ENCODE measurements at regions not wholly inside any gene's neighbourhood (a gene's known extent, or its start where the extent isn't known, plus 50 kb on each side); places are given as distances from the start of the nearest gene placed in this dataset.

GRCh38 chr18:47317824-47318508, 66.5 kb upstream of the SKOR2 start:
- TF ChIP-seq ZNF8 (CRISPR knock-in tag; IDR thresholded peaks at IDR 0.05) = no peak
- TF ChIP-seq CREB5 (CRISPR knock-in tag; IDR thresholded peaks at IDR 0.05; ENCODE audit: low read depth) = no peak
- TF ChIP-seq OSR1 (CRISPR knock-in tag; IDR thresholded peaks at IDR 0.05) = no peak
- TF ChIP-seq POU6F1 (CRISPR knock-in tag; IDR thresholded peaks at IDR 0.05; ENCODE audit: borderline replicate concordance, low read depth) = no peak
- TF ChIP-seq ESRRG (CRISPR knock-in tag; IDR thresholded peaks at IDR 0.05) = no peak
